GM12892 (cell line): ENCODE measurements at regions not wholly inside any gene's neighbourhood (a gene's known extent, or its start where the extent isn't known, plus 50 kb on each side); places are given as distances from the start of the nearest gene placed in this dataset.

Experiments used
- POLR2A ChIP-seq: IDR thresholded peaks from 2 replicates; pipeline ENCODE4 v1.6.1; 2011; ENCODE audit warnings: low read depth, low read length, control low read depth
- POLR2AphosphoS5 ChIP-seq: IDR thresholded peaks from 2 replicates; pipeline ENCODE4 v1.6.1; 2011; ENCODE audit warnings: low read depth, low read length, control low read depth
- TAF1 ChIP-seq: IDR thresholded peaks from 2 replicates; pipeline ENCODE4 v1.6.1; 2011; ENCODE audit warnings: low read depth, mild to moderate bottlenecking, control low read depth, low read length, borderline replicate concordance

- TF ChIP-seq POLR2AphosphoS5 (no peak), TAF1 (no peak), POLR2A (no peak)
Measured at GRCh38 chr6:100261486-100261885, 203.2 kb downstream of the SIM1 start.
